ENCODE measurements at regions not wholly inside any gene's neighbourhood (a gene's known extent, or its start where the extent isn't known, plus 50 kb on each side); places are given as distances from the start of the nearest gene placed in this dataset.

DNA sequence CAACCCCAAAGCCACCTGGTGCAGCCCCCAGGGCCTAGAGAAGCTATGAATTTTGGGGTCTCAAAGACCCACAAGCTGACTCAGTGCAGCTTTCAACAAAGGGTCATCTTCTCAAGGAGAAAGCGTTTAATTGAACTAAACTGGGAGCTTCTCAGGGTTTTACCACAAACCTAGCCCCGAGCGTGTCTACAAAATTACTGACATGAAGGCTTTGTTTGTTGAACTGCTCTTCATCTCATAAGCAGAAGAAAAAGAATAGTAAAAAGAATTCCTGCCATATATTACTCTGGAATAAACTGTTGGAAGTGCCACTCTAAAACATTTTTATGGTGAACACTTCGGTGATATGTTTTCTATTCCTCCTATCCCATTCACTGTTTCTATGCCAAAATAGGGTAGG lies 50.8 kb upstream of the INCENP start:
- DNase-seq: no peak

- no peak for DNase-seq
These were observed 52.4 kb upstream of the INCENP start for GRCh38 chr11:62071408-62071807.

DNA sequence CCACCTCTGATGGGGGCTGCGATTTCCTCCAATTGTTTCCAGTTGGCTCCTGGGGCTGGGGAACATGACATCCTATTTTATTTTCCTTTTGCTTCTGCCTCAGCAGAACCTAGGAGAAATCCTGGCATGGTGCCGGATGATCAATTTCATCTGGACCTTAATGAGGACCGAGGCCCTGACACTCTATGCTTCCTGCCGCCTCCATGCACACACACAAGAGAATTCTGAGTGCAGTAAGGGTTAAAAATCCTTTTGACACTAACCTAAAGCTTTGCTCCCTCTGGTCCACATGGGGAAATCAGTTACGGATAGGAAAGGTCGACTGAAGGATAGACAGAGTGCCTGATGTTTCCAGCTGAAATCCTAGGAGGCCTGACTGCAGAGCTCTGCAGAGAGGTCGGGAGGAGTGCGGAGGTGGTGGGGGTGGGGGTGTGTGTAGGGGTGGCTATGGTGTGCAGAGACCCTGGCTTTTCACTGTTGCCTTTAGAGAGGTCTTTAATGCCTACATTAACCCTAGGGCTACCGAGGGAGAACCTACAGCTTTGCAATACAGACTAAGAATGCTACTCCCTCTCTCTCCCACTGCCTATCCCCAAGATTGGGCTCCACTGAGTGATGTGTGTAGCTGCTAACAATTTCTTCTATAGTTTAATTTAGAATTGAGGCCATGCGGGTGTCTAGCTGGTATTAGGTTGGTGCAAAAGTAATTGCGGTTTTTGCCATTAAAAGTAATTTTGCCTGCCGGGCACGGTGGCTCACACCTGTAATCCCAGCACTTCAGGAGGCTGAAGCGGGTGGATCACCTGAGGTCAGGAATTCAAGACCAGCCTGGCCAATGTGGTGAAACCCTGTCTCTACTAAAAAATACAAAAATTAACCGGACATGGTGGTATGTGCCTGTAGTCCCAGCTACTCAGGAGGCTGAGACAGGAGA lies 53.6 kb upstream of the INCENP start:
- DNase-seq: no peak

DNA sequence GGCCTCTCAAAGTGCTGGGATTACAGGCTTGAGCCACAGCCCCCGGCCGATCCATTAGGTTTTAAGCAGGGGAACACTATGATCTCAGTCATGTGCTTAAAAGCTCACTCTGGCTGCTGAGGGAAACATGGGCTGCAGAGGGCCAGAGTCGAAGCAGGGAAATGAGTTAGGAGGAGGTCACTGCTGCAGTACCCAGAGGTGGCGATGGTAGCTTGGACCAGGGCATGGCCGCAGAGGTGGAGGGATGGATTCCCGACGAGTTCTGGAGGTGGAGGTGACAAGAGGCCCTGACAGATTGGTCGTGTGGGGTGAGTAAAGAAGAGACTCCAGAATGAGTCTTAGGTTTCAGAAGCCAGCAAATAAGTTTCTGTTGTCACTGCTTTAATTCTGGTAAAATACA lies 54.4 kb upstream of the INCENP start:
- no peak for DNase-seq

DNA sequence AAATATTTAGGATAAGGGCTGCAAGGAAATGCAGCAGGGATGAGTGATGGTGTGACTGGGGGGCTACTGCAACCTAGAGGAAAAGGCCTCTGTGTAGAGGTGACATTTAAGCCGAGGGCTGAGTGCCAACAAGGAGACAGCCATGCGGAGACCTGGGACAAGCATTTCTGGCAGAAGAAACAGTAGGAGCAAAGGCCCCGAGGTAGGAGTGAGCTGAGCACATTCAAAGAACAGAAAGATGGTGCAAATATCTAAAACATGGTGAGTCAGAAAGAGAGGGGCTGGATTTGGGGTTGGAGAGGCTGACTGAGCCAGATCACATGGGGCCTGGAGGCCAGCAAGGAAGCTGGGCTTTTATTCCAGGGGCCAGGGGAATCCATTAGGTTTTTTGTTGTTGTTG lies 55.1 kb upstream of the INCENP start:
- DNase-seq: no peak

DNA sequence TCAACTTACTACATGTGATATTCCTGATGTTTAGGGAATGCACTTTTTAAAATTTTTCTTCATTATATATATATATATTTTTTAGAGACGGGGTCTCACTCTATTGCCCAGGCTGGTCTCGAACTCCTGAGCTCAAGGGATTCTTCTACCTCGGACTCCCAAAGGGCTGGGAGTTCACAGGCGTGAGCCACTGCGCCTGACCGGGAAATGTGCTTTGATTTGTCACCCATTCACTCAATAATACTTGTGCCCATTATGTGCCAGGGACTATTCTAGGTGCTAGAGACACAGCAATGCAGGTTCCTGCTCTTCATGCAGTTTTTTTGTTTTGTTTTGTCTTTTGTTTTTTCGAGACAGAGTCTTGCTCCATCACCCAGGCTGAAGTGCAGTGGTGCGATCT lies 56.1 kb upstream of the INCENP start:
- DNase-seq: no peak

GRCh38 chr11:62064221-62064620 lies 59.6 kb upstream of the INCENP start:
- no peak for DNase-seq

GRCh38 chr11:62062223-62062861 lies 61.5 kb upstream of the INCENP start:
- no peak for DNase-seq

- no peak for DNase-seq
These were observed 62.2 kb upstream of the INCENP start for GRCh38 chr11:62061356-62062222.

GRCh38 chr11:62057069-62057468 lies 66.7 kb upstream of the INCENP start:
- DNase-seq: no peak

GRCh38 chr11:62055970-62056369 lies 67.8 kb upstream of the INCENP start:
- DNase-seq: no peak

DNA sequence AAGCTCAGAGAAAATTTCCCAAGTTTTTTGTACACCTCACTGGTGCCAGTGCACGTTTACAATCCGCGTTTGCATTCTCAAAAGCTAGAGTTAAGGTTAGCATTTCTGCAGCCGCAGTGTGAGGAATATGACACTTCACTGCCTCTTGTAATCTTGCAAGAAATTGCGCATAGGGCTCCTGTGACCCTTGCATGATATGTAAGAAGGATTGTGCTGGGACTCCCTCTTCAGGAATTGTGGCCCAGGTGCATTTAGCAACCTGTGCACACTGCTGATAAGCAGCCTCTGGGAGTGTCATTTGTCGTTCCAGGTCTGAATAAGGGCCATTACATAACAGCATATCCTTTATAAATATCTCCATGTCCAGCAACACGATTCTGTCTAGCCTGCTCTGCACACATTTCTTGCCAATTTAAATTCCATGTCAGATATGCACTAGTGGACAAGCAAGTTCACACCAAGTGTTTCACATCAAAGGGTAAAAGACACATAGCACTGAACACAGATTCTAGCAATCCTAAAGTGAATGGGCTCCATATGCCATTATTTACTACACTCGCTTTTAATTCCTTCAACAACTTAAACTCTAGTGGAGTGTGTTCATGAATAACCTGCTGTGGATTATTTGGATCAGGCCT lies 69.2 kb upstream of the INCENP start:
- DNase-seq: peak; percentile 14

- DNase-seq: no peak
These were observed 69.7 kb upstream of the INCENP start for GRCh38 chr11:62054081-62054480.

DNA sequence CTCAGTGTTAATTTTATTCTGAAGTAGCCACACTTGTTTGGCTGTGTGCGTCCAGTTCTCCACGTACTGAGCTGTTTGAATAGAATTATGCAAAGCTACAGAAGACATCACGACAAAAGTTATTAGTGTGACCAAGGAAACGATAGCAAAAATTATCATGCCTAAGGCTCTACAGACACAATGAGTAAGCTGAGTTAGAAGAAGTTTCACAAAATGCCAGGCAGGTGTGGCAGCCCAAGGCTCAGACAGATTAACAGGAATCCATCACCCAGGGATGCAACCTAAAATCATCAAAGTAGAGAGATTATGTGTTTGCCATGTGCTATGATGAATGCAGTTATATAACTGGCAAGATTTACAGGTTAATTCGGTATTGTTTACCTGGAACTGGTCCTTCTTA lies 73.1 kb upstream of the INCENP start:
- no peak for DNase-seq

- no peak for DNase-seq
These were observed 75.7 kb upstream of the INCENP start for GRCh38 chr11:62048100-62048499.

DNA sequence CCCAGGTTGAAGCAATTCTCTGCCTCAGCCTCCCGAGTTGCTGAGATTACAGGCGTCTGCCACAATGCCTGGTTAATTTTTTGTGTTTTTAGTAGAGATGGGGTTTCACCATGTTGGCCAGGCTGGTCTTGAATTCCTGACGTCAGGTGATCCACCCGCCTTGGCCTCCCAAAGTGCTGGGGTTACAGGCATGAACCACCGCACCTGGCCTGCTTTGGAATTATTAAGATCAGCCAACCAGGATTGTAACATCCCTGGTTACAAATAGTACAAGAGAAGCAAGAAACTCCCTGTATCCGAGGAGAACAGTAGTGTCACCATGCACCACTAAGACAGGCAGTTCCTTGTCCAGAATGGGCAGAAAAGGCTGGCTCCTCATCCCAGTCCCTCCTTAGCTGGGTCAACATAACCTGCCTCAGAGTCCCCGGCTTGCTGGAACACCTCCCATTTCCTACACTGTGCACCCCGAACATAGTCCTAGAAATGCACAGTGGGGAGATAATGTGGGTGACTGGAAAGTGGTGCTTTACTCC lies 77.2 kb upstream of the INCENP start:
- DNase-seq: no peak

DNA sequence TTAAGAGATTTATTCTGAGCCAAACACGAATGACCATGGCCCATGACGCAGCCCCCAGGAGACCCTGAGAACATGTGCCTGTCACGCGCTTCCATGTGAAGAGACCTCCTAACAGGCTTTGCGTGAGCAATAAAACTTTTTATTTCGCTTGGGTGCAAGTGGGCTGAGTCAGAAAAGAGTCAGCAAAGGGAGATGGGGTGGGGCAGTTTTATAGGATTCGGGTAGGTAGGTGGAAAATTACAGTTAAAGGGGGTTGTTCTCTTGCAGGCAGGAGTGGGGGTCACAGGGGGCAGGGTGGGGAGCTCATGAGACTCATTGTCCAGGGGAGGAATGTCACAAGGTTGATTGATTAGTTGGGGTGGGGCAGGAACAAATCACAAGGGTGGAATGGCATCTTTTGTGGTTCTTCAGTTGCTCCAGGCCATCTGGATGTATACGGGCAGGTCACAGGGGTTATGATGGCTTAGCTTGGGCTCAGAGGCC lies 77.2 kb upstream of the FTH1 start:
- no peak for DNase-seq

DNA sequence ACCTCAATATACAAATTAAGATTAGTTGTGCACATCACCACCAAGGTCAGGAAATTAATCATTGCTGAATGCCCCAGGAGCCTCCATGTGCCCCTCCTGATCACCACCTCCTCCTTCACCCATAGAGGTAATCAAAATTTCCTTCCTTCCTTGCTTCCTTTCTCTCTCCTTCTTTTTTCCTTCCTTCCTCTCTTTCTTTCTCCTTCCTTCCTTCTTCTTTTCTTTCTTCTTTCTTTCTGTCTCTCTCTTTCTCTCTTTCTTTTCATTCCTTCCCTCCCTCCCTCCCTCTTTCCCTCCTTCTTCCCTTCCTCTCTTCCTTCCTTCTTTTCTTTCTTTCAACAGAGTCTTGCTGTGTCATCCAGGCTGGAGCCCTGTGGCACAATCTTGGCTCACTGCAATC lies 67.9 kb upstream of the FTH1 start:
- DNase-seq: no peak

DNA sequence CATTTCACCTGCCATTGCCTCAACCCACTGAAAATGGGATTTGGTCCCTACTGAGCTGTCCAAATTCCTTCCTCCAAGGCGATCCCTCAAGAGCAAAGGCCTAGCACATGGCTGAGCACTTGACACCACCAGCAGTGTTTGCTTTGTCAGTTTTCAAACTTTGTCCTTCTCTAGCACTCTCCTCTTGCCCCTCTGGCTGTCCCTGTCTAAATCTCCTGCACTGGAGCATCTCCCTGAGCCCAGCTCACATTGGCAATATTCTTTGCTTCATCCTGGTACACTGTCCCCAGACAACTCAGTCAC lies 66.6 kb upstream of the FTH1 start:
- DNase-seq: no peak

DNA sequence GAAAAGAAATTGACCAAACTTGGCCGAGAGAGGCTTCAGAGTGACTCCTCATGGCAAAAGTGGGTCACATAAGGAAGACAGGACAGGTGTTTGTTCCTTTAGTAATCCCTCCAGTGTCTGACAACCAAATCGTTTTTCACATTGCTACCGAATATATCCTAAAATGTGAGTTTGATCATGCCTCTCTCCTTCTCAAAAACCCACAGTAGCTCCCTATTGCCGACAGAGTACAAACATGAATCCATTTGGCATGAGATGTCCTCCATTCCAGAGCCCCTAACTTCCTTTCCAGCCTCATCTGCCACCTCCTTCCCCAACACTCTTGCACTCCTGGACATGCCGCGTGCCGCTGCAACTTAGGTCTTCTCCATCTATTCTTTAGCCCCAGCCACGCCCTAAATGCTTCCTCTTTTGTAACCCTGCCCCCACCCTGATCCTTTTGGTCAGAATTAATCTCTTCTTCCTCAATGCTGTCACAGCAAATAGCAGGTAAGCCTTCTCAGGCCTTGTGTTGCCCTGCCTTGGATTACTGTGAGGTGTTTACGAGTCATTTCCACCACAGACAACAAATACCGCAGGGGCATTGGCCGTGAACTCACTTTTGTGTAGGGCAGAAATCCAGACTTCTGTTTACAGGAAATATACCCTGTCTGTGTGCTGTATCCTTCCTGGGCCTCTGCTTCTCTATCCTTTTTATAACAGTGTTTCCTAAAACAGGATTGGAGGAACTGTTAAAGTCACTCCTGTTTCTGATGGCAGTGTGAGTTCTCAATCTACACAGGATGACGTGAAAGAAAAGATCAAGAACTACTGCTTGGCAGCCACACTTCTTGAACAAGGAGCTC lies 66.0 kb upstream of the FTH1 start:
- DNase-seq: peak; percentile 8

- no peak for DNase-seq
These were observed 62.7 kb upstream of the FTH1 start for GRCh38 chr11:62030071-62030684.
